H7 (cell line): ENCODE measurements at regions not wholly inside any gene's neighbourhood (a gene's known extent, or its start where the extent isn't known, plus 50 kb on each side); places are given as distances from the start of the nearest gene placed in this dataset.
"Not testable (repeated sequence)": the region's sequence is repeated elsewhere in the genome, so short reads cannot be mapped to it uniquely, and the experiment has no call there.

ENCODE experiments used
- DNase-seq: peaks from one replicate; pipeline ENCODE4 v3.0.0; 2012
- H3K27me3 ChIP-seq: 2 replicates; pipeline ENCODE4 v1.6.0; 2011; ENCODE audit warnings: mild to moderate bottlenecking, low read length; ENCODE audit not compliant: control insufficient read depth, insufficient read depth
- H3K36me3 ChIP-seq: replicated peaks from 2 replicates; pipeline ENCODE4 v1.5.1; 2011; ENCODE audit warnings: low read length; ENCODE audit not compliant: control insufficient read depth, insufficient read depth
- H3K4me3 ChIP-seq: 2 replicates; pipeline ENCODE4 v1.5.1; 2011; ENCODE audit warnings: low read depth, mild to moderate bottlenecking, control low read depth, low read length, moderate library complexity; ENCODE audit not compliant: insufficient read depth

DNA sequence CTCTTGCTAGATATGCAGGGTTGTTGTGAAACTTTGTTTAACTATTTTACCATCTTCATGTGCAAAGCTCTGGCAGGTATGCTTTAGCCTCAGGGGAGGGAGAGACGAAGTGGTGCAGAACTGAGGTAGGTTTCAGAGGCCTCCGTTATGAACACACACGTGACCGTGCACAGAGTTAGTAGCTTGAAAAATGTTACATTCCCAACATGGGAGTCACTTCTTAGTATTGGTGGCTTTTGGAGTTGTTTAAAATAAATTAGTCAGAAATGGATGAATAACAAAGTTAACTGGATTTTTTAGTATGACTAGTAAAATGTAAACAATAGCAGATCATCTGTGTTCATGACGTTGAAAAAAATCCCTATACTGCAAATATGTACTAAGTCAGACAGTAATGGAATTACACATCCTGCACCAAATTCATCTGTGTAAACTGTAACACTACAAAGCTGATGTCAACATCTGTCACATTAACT is 279.6 kb downstream of the KLF13 start:
- H3K4me3 ChIP-seq: no peak overlapping the region
- H3K36me3 ChIP-seq: no peaks in the 10 kb centered on the region
- DNase-seq: no peak
- no peaks in the 10 kb centered on the region for H3K27me3 ChIP-seq

DNA sequence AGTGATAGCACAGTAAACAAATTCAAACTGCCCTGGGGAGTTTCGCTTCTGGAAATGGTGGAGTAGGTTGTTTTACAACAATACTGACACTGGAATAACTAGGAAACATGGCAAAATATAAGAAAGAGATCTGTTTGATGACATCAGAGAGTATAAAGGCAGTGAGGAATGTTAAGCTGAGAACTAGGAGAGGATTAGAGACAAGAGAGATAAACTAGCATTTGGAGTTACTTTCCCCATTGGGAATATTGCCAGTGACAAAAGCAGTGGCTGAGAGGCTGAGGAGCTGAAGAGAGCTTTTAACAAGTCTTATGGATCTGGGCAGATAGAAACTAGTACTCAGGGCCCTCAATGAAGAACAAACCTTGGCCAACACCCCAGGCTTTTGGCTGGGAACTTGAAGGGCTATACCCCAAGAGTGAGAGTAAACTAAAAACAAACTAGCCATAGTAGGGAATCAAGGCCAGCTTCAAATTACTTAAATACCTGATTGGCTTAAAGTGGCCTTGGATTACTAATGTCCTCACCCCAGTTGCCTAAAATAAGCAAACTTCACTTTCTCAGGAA is 280.4 kb downstream of the KLF13 start:
- Histone ChIP-seq H3K36me3 (no peaks in the 10 kb centered on the region), H3K4me3 (no peak overlapping the region), H3K27me3 (no peaks in the 10 kb centered on the region)
- DNase-seq: no peak

DNA sequence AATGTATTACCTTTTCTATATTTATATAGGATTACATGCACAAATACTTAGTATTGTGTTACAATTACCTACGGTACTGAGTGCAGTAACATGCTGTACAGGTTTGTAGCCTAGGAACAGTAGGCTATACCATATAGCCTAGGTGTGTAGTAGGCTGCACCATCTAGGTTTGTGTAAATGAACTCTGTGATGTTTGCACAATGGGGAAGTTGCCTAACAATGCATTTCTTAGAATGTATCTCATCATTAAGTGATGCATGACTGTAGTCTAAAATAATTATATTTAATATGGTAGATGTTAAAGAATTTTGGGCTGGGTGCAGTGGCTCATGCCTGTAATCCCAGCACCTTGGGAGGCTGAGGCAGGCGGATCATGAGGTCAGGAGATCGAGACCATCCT is 281.0 kb downstream of the KLF13 start:
- Histone ChIP-seq H3K36me3 (no peaks in the 10 kb centered on the region), H3K4me3 (no peak overlapping the region), H3K27me3 (no peaks in the 10 kb centered on the region)
- DNase-seq: no peak

DNA sequence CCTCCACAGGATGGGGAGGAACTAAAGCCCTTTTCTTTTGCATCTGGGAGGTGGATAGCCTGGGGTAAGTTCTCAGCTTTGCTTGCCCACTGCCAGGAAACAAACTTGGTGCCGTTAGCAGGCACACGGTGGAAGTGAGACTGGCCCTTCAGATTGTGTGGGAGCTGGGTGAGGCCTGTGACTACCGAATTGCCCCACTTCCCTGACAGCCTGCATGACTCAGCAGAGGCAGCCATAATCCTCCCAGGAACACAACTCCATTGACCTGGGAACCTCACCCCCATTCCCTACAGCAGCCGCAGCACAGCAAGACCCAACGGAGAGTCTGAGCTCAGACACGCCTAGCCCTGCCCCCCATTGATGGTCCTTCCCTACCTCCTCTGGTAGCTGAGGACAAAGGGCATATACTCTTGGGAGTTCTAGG is 282.6 kb downstream of the KLF13 start:
- no peak for DNase-seq
- H3K4me3 ChIP-seq: no peak overlapping the region
- H3K27me3 ChIP-seq: no peaks in the 10 kb centered on the region
- H3K36me3 ChIP-seq: no peaks in the 10 kb centered on the region

DNA sequence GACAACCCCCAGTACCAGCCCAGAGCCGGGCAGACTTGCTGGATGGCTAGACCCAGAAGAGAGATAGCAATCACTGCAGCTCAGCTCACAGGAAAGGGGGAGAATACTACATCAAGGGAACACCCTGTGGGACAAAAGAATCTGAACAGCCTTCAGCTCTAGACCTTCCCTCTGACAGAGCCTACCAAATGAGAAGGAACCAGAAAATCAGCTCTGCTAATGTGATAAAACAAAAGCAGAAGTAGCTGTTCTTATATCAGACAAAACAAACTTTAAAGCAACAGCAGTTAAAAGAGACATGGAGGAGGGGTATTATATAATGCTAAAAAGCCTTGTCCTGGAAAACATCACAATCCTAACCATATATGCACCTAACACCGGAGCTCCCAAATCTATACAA is 283.3 kb downstream of the KLF13 start:
- no peak for DNase-seq
- H3K27me3 ChIP-seq: no peaks in the 10 kb centered on the region
- no peaks in the 10 kb centered on the region for H3K36me3 ChIP-seq
- H3K4me3 ChIP-seq: no peak overlapping the region

DNA sequence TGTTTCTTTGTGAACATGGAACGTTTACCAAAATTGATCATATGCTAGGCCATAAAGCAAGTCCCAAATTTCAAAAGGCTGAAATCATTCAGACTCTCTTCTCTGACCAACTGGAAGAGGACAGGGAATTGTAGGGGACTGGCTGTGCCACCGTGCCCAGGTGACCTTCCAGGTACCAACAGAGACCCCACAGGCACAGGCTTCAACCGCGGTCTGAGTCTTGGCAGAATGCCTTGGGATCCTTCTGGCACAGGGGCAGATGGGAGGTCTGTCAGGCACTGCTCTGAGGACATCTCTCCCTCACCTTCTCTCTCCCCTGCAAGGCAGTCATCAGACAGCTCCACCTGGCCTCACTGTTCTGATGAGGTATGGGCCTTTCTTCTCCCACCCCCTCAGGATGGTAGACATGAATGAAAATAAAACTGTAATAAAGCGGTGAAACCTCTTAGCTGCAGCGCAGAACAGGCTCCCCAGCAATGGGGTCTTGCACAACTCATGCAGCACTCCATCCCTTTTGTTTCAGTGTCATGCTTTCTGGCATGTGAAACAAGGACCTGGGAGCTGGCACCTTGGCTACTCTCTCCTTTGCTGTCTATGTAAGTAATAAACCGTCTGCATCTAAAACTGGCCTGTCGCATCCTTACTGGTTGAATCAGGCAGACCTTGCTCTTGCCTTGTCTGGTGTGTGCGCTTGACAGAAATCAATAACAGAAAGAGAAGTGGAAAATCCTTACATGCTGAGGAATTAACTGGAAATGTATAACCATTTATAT is 289.2 kb downstream of the KLF13 start:
- no peak for DNase-seq
- Histone ChIP-seq H3K36me3 (no peaks in the 10 kb centered on the region), H3K27me3 (no peaks in the 10 kb centered on the region), H3K4me3 (no peak overlapping the region)

DNA sequence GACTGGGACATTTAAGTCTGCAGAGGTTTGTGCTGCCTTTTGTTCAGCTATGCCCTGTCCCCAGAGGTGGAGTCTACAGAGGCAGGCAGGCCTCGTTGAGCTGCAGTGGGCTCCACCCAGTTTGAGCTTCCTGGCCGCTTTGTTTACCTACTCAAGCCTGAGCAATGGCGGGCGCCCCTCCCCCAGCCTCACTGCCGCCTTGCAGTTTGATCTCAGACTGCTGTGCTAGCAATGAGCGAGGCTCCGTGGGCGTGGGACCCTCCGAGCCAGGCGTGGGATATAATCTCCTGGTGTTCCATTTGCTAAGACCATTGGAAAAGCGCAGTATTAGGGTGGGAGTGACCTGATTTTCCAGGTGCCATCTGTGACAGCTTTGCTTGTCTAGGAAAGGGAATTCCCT is 296.7 kb downstream of the KLF13 start:
- H3K36me3 ChIP-seq, H3K27me3 ChIP-seq, H3K4me3 ChIP-seq, DNase-seq: not testable (repeated sequence)

DNA sequence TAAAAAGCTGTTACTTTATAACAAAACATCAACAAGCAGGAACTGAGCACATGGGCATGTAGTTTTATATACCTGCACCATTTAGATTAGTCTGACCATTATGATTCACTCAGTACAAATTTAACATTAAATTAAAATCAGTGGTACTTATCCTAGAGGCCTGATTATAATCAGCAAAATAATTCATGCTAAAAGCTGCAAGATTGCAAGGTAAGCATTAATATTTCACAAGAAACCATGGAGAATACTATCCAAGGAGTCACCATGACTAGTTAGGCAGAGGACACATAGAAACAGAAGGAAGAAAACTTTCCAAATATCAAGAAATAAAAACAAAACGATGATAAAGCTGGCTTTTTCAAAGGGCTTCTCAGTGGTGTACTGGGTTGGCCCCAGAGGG is 297.5 kb downstream of the KLF13 start:
- not testable (repeated sequence) for H3K27me3 ChIP-seq, H3K36me3 ChIP-seq, DNase-seq, H3K4me3 ChIP-seq

DNA sequence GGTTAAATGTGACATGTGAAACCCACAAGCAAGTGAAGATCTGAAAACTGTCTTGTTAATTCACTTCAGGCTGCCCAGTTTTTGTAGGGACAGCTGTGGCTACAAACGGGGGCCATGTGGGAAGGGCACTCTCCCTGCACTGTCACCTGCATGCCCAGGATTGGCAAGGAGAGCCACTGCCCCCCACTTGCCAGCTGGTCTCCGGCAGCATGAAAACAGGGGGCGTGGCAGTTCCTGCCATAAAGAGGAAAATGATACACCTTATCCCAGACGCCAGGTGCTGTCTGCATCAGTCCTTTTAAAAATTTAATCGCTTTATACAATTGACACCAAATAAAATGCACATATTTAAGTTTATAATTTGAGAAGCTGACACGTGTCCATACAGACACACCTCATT is 309.1 kb downstream of the KLF13 start:
- DNase-seq, H3K27me3 ChIP-seq, H3K36me3 ChIP-seq, H3K4me3 ChIP-seq: not testable (repeated sequence)

DNA sequence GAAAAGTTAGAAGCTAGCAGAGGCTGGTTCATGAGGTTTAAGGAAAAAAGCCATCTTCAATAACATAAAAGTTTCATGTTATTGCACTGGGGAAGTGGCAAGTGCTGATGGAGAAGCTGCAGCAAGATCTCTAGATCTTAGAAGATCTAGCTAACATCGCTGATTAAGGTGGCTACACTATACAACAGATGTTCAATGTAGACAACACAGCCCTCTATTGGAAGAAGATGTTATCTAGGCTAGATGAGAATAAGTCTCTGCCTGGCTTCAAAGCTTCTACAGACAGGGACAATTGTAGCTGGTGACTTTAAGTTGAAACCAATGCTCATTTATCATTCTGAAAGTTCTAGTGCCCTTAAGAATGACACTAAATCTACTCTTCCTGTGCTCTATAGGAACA is 310.3 kb downstream of the KLF13 start:
- H3K27me3 ChIP-seq, DNase-seq: not testable (repeated sequence)

DNA sequence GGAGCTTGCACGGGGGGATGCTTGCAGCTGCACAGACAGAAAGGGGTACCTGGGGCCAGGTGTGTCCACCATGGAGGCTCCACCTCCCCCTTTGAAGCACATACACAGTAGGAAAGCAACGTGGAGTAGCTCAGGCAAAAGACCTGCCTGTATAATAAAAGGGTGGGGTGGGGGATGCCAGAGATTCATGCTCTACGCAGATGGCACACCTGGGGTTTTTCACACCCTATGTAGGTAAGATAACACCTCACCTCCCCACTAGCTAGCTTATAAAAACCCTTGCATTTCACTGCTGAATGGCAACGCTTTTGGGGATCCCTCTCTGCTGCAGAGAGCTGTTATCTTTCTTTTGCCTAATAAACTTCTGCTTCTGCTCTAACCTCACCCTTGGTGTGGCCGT is 317.3 kb downstream of the KLF13 start:
- H3K27me3 ChIP-seq, H3K4me3 ChIP-seq, DNase-seq, H3K36me3 ChIP-seq: not testable (repeated sequence)

More for the DNA sequence above, 310.3 kb downstream of the KLF13 start:
- H3K4me3 ChIP-seq, H3K36me3 ChIP-seq: not testable (repeated sequence)

DNA sequence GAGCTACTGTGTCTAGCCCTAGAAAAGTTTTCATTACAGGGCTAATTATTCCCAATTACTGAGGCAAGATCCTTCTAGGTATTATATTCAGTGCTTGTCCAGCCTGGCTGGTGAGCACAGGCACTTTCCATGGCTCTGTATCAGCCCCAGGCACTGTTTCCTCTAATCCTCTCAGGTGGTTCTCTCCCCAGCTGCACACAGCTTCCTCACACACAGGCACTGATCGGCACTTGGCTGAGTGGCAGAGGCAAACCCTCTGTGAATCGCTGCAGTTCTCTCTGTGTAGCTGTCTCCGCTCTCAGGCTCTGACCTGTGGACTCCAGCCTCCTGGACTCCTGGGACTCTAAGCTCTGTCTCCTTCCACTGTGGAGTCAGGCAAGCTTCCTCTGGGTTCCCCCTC is 318.1 kb downstream of the KLF13 start:
- not testable (repeated sequence) for H3K27me3 ChIP-seq, H3K4me3 ChIP-seq, H3K36me3 ChIP-seq, DNase-seq

DNA sequence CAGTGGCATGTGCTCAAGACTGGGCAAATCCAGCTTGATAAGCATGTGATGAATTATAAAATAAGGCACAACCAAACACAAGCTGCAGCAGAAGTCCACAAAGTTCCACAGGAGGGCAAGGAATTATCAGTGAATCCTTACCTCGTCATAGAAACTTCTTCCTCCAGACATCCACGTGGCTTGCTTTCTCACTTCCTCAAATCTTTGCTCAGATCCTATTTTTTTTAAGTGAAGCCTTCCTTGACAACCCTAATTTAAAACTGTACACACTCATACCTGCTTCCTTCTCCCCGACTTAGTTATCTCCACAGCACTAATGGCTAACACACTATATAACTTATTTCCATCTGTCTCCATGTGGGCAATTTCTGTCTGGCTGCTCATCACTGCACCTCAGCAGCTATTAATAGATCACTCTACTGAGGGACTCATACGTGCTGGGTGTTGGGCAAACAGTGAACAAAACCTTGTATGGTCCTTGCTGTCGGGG is 320.7 kb downstream of the KLF13 start:
- DNase-seq, H3K27me3 ChIP-seq, H3K36me3 ChIP-seq, H3K4me3 ChIP-seq: not testable (repeated sequence)

DNA sequence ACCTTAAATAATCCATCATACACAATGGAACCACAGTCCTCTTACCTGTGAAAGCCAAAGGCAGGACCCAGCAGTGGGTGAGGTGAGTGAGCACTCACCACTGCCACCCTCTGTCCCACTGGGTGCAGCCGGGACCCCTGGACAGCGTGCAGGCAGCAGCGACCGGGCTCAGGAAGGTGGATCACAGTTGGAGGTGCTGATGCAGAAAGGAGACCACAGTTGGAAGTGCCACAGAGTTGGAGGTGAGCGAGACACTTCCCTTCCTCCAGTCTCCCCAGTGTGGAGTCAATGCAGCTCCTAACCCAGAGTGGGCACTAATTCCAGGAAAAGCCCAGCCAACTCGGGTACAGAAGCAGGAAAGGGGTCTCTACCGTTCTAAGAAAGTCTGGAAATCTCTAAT is 323.0 kb downstream of the KLF13 start:
- not testable (repeated sequence) for H3K27me3 ChIP-seq, DNase-seq, H3K4me3 ChIP-seq, H3K36me3 ChIP-seq

DNA sequence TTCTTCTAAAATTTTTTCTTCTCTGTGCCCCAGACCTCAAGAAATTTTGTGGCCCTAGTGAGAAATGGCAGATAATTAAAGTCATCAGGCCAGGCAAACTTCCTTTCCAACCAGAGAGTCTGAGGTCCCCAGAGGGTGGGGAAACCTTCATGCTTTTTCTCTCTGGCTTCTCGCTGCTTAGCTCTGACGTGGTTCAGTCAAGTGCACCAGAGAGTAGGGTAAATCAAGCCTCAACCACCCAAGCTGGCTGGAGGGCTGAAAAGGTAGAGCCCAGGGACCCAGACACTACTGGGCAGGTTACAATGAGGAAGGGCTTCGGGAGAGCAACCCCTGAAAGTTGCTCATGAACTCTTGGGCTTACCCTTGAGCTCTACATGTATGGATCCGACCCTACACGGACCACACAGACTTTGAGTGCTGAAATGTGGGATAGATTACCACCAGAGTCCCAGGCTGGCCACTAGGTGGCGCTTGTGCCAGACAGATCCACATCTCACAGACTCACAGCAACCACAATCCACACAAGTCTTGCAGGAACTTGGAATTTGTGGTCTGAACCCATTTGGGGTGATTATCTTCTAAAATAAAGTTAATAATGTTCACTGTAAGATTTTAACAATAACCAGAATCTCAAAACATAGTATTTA is 323.5 kb downstream of the KLF13 start:
- DNase-seq: not testable (repeated sequence)

More for the DNA sequence above, 323.5 kb downstream of the KLF13 start:
- not testable (repeated sequence) for H3K36me3 ChIP-seq, H3K27me3 ChIP-seq, H3K4me3 ChIP-seq
